ENCODE measurements at regions not wholly inside any gene's neighbourhood (a gene's known extent, or its start where the extent isn't known, plus 50 kb on each side); places are given as distances from the start of the nearest gene placed in this dataset.

- no peak for DNase-seq
These were observed 653.9 kb upstream of the TBX3 start for GRCh38 chr12:115337693-115338543.

DNA sequence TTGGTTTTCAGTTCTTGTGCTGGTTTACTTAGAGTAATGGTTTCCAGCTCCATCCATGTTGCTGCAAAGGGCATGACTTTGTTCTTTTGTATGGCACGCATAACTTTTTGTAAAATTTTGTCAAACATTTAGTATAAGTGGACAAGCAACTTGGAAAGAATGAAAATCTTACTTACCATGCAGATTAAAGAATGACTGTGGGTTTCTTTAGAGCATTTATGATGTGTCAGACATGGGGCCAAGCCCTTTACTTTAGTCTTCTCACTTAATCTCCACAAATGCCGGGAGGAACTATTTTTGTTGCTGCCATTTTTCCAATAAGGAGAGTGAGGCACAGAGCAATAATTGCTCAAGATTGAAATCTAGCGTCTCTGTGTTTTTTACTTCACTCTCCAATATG is 652.5 kb upstream of the TBX3 start:
- DNase-seq: no peak

- no peak for DNase-seq
These were observed 651.6 kb upstream of the TBX3 start for GRCh38 chr12:115335594-115335993.

GRCh38 chr12:115335048-115335447 is 651.1 kb upstream of the TBX3 start:
- DNase-seq: no peak

GRCh38 chr12:115332945-115333344 is 649.0 kb upstream of the TBX3 start:
- no peak for DNase-seq

DNA sequence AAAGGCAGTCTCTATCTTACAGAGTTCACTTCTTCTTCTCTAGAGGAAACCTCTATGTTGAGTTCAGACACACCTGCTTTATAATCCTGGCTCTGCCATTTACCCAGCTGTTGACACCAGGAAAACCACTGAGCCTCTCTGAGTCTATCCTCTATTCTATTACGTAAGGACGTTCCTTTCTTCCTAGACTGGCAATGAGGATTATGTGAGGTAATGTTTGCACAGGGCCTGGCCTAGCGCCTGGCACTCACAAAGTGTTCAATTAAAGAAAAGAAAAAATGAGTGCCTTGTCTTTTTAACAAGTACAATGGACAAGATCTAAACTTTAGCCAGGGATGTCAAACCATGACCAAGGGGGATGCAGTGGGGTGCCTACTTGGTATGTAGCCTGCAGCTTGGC is 641.9 kb upstream of the TBX3 start:
- no peak for DNase-seq

GRCh38 chr12:115324949-115325593 is 641.1 kb upstream of the TBX3 start:
- no peak for DNase-seq

DNA sequence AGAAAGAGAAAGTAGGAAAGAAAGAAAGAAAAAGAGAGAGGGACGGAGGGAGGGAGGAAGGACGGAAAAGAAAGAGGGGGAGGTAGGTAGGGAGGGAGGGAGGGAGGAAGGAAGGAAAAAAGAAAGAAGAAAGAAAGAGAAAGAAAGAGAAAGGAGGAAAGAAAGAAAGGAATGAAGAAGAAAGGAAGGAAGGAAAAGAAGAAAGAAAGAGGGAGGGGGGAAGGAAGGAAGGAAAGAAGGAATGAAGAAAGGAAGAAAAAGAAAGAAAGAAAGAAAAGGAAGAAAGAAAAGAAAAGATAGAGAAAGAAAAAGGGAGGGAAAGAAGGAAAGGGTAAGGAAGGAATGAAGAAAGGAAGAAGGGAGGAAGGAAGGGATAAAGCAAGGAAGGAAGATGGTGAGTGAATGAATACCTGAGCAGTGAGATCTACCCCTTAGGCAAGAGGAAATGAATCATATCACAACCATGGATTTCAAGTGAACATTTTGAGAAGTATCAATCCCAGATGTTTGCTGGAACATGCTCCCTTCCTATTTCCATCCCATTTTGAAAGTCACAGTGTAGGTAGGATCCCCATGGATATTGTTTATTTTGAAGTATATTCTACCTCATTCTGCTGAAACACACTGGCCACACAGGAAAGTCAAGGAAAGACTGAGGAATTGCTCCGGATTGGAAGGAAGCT is 639.4 kb upstream of the TBX3 start:
- DNase-seq: no peak

GRCh38 chr12:115322275-115322674 is 638.3 kb upstream of the TBX3 start:
- DNase-seq: no peak

DNA sequence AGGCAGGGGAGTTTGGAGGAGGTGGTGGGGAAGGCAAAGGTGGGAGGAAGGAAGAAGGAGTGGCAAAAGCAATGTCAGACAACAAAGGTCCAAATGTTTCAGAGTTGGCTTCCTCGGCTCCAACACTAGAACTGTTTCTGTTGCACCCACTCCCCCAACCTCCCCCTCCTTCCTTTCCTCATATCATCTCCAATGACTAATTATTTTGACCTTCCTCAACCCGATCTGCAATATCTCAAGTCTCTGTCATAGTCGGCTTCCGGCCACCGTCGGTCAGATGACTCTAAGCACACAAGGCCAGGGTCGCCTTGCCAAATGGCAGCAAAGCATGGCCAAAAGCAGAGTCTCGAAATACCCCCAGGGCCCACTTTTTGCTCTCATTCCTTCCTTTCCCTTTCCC is 637.0 kb upstream of the TBX3 start:
- DNase-seq: no peak

GRCh38 chr12:115320451-115320850 is 636.5 kb upstream of the TBX3 start:
- DNase-seq: no peak

DNA sequence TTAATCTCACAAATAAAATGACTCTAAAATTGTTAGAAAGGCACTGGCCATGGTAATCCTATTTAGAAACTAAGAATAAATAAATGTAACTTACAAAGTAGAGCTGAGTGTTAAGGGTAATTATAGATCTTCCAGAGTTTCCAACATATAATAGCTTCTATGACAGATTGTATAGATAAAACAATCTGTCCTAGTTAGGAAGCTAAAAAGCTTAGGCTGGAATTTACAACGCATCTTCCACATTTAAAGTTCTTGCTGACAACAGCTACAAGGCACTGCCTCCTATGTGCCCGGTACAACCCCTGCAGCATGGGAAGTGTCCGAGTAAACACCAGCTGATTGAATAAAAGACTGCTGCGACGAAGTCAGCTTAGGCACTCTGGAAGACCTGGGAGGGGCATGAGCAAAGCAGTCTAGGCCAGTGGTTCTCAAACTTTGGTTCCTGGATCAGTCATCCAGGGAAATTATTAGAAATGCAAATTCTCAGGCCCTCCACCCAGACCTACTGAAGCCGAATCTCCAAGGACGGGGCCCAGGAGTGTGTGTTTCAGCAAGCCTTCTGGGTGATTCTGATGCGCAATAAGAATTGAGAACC is 635.6 kb upstream of the TBX3 start:
- DNase-seq: no peak

GRCh38 chr12:115313929-115314328 is 630.0 kb upstream of the TBX3 start:
- no peak for DNase-seq

DNA sequence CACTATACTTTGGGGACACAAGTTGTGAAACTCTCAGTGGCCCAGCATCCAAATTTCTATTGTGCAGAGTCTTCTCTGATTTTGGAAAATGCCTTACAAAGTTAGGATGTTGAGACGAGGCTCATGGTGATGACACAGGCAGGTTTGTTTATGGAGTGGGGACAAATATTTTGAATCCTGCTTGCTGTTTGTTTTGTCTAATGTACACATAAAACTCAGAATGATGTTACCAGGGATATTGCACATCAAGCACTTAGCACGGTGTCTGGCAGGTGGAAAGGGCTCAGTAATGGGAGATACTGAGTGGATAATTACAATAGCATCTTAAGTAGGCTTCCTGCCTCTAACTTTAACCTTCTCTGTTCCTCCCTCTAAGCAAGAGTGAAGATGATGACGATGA is 628.9 kb upstream of the TBX3 start:
- DNase-seq: no peak

GRCh38 chr12:115311875-115312274 is 627.9 kb upstream of the TBX3 start:
- no peak for DNase-seq

DNA sequence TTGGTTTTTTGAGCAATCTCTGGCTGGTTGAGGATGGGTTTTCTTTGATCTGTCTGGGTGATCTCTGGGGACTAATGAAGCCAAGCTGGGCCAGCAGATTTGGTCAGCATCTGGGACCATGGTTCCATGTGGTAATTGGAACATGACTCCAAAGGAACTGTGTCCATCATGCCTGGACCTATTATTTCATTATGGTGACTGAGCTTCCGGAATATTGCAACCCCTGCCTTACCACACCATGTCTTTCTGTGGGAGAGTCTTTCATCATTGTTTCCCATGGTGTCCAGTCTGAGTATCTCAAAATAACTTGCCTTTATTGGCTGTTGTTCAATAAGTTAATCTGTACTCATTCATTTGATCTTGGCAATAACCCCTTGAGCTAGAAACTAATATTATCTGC is 624.9 kb upstream of the TBX3 start:
- DNase-seq: no peak

GRCh38 chr12:115306380-115306779 is 622.4 kb upstream of the TBX3 start:
- DNase-seq: no peak

- no peak for DNase-seq
These were observed 621.9 kb upstream of the TBX3 start for GRCh38 chr12:115305867-115306266.

GRCh38 chr12:115305275-115305674 is 621.3 kb upstream of the TBX3 start:
- DNase-seq: no peak

DNA sequence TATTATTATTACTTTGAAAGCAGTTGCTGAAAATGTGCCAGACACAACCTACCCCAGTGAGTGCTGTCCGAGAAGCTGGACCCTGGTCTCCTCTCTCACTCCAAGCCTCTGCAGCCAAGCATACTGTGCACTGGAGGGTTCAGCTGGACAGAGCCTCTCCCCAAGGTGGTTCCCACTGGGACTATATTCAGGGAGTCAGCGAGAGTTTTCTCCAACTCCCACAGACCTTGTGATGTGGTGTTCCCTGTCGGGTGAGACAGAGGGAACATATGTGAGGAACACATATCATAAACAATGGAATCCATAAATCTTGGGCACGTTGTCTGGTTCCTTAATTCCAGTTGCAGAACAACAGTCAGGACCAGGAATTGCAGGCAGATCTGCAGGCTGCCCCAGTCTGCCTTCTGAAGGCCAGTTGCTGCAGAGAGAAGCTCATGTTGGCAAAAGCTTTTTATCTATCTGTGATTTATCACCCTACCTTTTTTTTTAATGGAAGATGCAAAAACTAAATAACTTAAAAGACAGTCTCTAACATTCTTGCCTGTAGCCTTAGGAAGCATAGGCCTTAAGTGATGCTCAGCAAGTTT is 619.8 kb upstream of the TBX3 start:
- no peak for DNase-seq

DNA sequence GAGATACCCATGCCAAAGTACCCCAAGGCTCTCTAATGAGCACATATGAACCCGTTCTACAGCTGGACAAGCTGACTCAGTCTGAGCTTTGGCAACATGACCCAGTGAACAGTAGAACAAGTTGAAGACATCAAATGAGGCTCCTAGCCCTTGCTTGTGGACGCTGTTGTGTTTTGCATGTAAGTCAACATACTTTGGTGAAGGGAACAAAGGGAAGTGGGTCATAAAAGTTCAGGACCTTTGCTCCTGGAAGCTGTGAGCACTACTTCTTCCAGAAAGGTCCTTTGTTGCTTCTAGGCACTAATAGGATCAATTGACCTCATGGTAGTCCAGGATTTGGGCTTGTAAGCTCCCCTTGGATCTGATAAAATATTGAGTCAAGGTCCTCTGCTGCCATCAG is 613.5 kb upstream of the TBX3 start:
- DNase-seq: no peak

- no peak for DNase-seq
These were observed 612.7 kb upstream of the TBX3 start for GRCh38 chr12:115296613-115297198.

- no peak for DNase-seq
These were observed 611.9 kb upstream of the TBX3 start for GRCh38 chr12:115295886-115296285.
